Breast epithelium (tissue), 4 donors: ENCODE measurements at regions not wholly inside any gene's neighbourhood (a gene's known extent, or its start where the extent isn't known, plus 50 kb on each side); places are given as distances from the start of the nearest gene placed in this dataset.

ENCODE experiments used
- DNase-seq, 2 donors: peaks; one replicate each; pipeline ENCODE4 v3.0.0-alpha.2; 2019; ENCODE audit warnings: low spot score in 2 of 2
- H3K27ac ChIP-seq, 2 donors: fragments of 200-600 bp; sonication (generic) in 1 of 2; one replicate each; pipeline ENCODE4 v1.5.1; 2016 to 2019; ENCODE audit warnings: mild to moderate bottlenecking in 1 of 2
- H3K27me3 ChIP-seq, 2 donors: fragments of 200-600 bp; sonication (generic) in 1 of 2; one replicate each; pipeline versions ENCODE4 v1.5.1 to v1.6.0; 2017 to 2019; ENCODE audit warnings: control low read depth in 1 of 2, mild to moderate bottlenecking in 1 of 2
- H3K36me3 ChIP-seq: fragments of 200-600 bp; one replicate; pipeline ENCODE4 v1.5.1; 2019
- H3K4me1 ChIP-seq, 2 donors: fragments of 200-600 bp; sonication (generic); one replicate each; pipeline ENCODE4 v1.5.1; 2016 to 2019; ENCODE audit warnings: control low read depth in 1 of 2
- H3K4me3 ChIP-seq, 3 donors: fragments of 200-600 bp; sonication (generic); 1 replicate in 2 of 3; 2 replicates in 1 of 3; pipeline ENCODE4 v1.5.1; 2016 to 2019; ENCODE audit warnings: mild to moderate bottlenecking in 3 of 3, moderate library complexity in 2 of 3
- H3K9me3 ChIP-seq, 2 donors: fragments of 200-600 bp; sonication (generic) in 1 of 2; one replicate each; pipeline ENCODE4 v1.5.1; 2016 to 2019; ENCODE audit warnings: control low read depth in 1 of 2
- CTCF ChIP-seq, 3 donors: fragments of 450-650 bp; IDR thresholded peaks; one replicate each; pipeline ENCODE4 v1.5.1; 2016 to 2017; ENCODE audit warnings: antibody characterized with exemption in 3 of 3, mild to moderate bottlenecking in 3 of 3, moderate library complexity in 3 of 3
- POLR2A ChIP-seq: fragments of 450-650 bp; IDR thresholded peaks from one replicate; pipeline ENCODE4 v1.6.1; 2016; ENCODE audit warnings: antibody characterized with exemption, mild to moderate bottlenecking, moderate library complexity
- POLR2AphosphoS5 ChIP-seq, 3 donors: sonication (generic); formaldehyde crosslinking; IDR thresholded peaks; one replicate each; pipeline ENCODE4 v1.6.1; 2017; ENCODE audit warnings: antibody characterized with exemption in 3 of 3
- intact Hi-C: fragments of 100-400 bp; cut with DNase I; formaldehyde crosslinking; loops from one replicate; pipeline ENCODE4 v1.15.1; 2023; ENCODE audit warnings: low total_unique reads

GRCh38 chr7:49295146-49295545 lies 370.8 kb downstream of the CDC14C start:
- H3K4me1 ChIP-seq = no peaks in the 10 kb centered on the region
- H3K27ac ChIP-seq = no peak overlapping the region
- H3K27me3 ChIP-seq = no peaks in the 10 kb centered on the region
- TF ChIP-seq POLR2AphosphoS5 (IDR thresholded peaks at IDR 0.05) = no peak
- no peak for TF ChIP-seq CTCF (IDR thresholded peaks at IDR 0.05)
- no peak for TF ChIP-seq POLR2A
- no peak for DNase-seq
- H3K4me3 ChIP-seq = no peak overlapping the region
- H3K9me3 ChIP-seq = no peaks in the 10 kb centered on the region
- H3K36me3 ChIP-seq = no peaks in the 10 kb centered on the region
- intact Hi-C loops = no loop called here

GRCh38 chr7:49297958-49298357 lies 373.6 kb downstream of the CDC14C start:
- Histone ChIP-seq H3K27me3 (no peaks in the 10 kb centered on the region), H3K27ac (no peak overlapping the region), H3K9me3 (no peaks in the 10 kb centered on the region), H3K36me3 (no peaks in the 10 kb centered on the region), H3K4me3 (no peak overlapping the region), H3K4me1 (no peaks in the 10 kb centered on the region)
- TF ChIP-seq POLR2A (no peak), CTCF (IDR thresholded peaks at IDR 0.05) (no peak), POLR2AphosphoS5 (IDR thresholded peaks at IDR 0.05) (no peak)
- no peak for DNase-seq
- intact Hi-C loops = no loop called here

- Histone ChIP-seq H3K9me3 (no peaks in the 10 kb centered on the region), H3K27me3 (no peaks in the 10 kb centered on the region), H3K36me3 (no peaks in the 10 kb centered on the region), H3K4me1 (no peaks in the 10 kb centered on the region), H3K4me3 (no peak overlapping the region), H3K27ac (no peak overlapping the region)
- DNase-seq = no peak
- TF ChIP-seq CTCF (IDR thresholded peaks at IDR 0.05) (no peak), POLR2AphosphoS5 (IDR thresholded peaks at IDR 0.05) (no peak), POLR2A (no peak)
- intact Hi-C loops = no loop called here
These were observed 384.4 kb downstream of the CDC14C start for GRCh38 chr7:49308787-49309186.

GRCh38 chr7:49320083-49320482 lies 395.7 kb downstream of the CDC14C start:
- H3K36me3 ChIP-seq = no peaks in the 10 kb centered on the region
- no peaks in the 10 kb centered on the region for H3K4me1 ChIP-seq
- DNase-seq = no peak
- H3K27ac ChIP-seq = no peak overlapping the region
- no peak overlapping the region for H3K4me3 ChIP-seq
- TF ChIP-seq CTCF (IDR thresholded peaks at IDR 0.05) = no peak
- TF ChIP-seq POLR2A = no peak
- TF ChIP-seq POLR2AphosphoS5 (IDR thresholded peaks at IDR 0.05) = no peak
- H3K9me3 ChIP-seq = no peaks in the 10 kb centered on the region
- no peaks in the 10 kb centered on the region for H3K27me3 ChIP-seq
- intact Hi-C loops = no loop called here

GRCh38 chr7:49321843-49322242 lies 397.5 kb downstream of the CDC14C start:
- Histone ChIP-seq H3K27ac (no peak overlapping the region), H3K36me3 (no peaks in the 10 kb centered on the region), H3K4me3 (no peak overlapping the region), H3K9me3 (no peaks in the 10 kb centered on the region), H3K27me3 (no peaks in the 10 kb centered on the region), H3K4me1 (no peaks in the 10 kb centered on the region)
- intact Hi-C loops = no loop called here
- DNase-seq = no peak
- TF ChIP-seq CTCF (IDR thresholded peaks at IDR 0.05) (no peak), POLR2AphosphoS5 (IDR thresholded peaks at IDR 0.05) (no peak), POLR2A (no peak)
